ENCODE measurements at regions not wholly inside any gene's neighbourhood (a gene's known extent, or its start where the extent isn't known, plus 50 kb on each side); places are given as distances from the start of the nearest gene placed in this dataset.
"Not testable (repeated sequence)": the region's sequence is repeated elsewhere in the genome, so short reads cannot be mapped to it uniquely, and the experiment has no call there.

DNA sequence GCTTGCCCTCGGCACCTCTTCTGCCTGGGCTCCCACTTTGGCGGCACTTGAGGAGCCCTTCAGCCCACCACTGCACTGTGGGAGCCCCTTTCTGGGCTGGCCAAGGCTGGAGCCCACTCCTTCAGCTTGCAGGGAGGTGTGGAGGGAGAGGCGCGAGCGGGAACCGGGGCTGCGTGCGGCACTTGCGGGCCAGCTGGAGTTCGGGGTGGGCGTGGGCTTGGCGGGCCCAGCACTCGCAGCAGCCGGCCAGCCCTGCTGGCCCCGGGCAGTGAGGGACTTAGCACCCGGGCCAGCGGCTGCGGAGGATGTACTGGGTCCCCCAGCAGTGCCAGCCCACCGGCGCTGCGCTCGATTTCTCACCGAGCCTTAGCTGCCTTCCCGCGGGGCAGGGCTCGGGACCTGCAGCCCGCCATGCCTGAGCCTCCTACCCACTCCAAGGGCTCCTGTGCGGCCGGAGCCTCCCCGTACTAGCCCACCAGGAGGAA lies 699.1 kb downstream of the C12orf50 start:
- not testable (repeated sequence) for DNase-seq (ENCODE audit: low spot score)

DNA sequence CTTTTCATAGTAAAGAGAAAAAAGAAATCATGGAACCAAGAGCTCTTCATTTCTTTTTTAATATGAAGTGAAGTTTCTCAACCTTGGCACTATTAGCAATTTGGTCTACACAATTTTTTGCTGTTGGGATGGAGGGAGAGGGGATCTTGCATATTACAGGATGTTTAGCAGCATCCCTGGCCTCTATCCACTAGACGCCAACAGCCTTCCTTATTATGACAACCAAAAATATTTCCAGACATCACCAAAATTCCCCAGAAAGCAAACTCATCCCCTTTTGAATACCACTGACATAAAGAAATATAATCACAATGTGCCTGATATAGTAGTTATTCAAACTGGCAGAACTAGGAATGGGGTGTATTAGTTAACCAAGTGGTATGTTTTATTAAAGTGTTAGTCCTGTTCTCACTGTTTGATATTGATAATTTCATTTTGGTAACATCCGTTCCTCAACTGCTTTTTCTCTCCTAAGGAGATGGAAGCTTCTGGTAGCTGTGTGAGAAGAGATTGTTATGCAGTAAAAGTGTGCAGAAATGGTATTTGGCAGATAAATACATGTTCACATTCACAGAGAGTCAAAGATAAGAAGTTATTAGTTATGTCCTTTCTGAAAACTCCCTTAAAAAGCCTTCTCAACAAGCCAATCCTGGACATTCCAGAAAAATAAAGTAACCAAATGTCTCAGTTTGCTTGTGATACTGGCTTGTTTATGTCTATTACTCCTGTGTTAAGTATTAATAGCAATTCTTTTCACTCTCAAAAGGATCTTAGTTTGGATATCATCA lies 699.9 kb downstream of the C12orf50 start:
- no peak for DNase-seq (ENCODE audit: low spot score)

GRCh38 chr12:87323369-87323768 lies 705.8 kb downstream of the C12orf50 start:
- DNase-seq (ENCODE audit: low spot score): no peak

DNA sequence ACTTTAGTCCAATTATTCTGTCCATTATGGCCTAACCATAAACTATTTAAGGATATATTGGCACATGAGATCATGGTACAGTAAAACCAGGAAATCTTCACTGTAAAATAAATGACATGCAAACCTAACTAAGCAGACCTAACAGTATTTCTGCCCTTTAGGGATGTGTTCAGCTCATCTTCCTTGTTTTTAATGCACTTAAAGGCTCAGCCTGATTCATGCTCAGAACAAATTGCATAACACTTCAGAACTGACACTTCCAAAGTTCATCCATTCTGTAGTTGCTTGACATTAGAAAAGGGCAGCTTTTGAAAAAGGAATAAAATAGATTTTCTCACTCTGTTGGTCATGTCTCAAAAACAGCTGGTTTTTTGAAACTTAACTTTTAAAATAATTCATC lies 708.5 kb downstream of the C12orf50 start:
- no peak for DNase-seq (ENCODE audit: low spot score)

GRCh38 chr12:87317302-87317701 lies 711.9 kb downstream of the C12orf50 start:
- no peak for DNase-seq (ENCODE audit: low spot score)

- no peak for DNase-seq (ENCODE audit: low spot score)
Observed at GRCh38 chr12:87311206-87311605, 718.0 kb downstream of the C12orf50 start.

- no peak for DNase-seq (ENCODE audit: low spot score)
Observed at GRCh38 chr12:87310126-87310525, 719.1 kb downstream of the C12orf50 start.

- no peak for DNase-seq (ENCODE audit: low spot score)
Observed at GRCh38 chr12:87305481-87305880, 723.7 kb downstream of the C12orf50 start.

- no peak for DNase-seq (ENCODE audit: low spot score)
Observed at GRCh38 chr12:87304406-87304805, 724.8 kb downstream of the C12orf50 start.

- DNase-seq (ENCODE audit: low spot score): no peak
Observed at GRCh38 chr12:87303396-87304012, 725.7 kb downstream of the C12orf50 start.

DNA sequence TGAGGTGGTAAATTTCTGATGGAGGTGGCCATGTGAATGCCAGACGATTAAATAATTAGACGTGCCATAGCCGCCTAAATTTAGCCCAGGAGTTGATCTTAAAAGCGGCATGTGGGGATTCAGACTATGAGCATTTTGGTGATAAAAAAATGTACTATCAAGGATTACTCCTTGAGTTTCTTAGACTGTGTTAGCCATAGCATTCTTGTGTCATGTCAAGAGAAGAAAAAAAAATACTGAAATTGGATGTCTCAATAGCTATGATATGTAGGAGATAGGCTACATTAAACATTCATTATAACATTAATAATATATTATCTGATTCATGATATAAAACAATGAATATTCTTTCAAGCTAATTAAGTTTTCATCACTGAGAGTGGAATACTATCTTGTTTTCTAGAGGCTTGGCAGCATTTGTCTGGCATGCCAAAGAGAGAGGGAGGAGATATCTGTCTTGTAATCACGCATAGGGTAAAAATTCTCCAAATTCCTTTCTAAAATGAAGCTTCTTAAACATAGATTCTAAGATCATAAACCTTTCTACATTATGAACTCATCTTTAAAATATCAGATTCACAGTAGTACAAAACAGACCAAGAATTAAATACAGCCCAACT lies 727.0 kb downstream of the C12orf50 start:
- no peak for DNase-seq (ENCODE audit: low spot score)

DNA sequence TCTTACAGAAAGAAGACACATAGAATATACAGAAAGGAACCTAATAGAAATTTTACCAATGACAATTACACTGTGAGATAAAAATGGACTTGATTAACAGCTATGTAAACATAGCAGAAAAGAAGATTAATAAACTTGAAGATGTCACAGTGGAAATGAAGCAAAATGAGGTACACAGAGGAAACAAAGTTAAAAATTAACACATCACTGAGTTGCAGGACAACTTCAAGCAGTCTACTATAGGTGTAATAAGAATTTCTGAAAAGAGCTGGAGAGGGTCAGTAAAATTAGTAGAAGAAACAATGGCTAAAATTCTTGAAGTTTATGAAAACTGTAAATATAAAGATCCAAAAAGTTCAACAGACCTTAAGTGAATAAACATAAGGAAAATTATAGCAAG lies 738.7 kb downstream of the C12orf50 start:
- no peak for DNase-seq (ENCODE audit: low spot score)

DNA sequence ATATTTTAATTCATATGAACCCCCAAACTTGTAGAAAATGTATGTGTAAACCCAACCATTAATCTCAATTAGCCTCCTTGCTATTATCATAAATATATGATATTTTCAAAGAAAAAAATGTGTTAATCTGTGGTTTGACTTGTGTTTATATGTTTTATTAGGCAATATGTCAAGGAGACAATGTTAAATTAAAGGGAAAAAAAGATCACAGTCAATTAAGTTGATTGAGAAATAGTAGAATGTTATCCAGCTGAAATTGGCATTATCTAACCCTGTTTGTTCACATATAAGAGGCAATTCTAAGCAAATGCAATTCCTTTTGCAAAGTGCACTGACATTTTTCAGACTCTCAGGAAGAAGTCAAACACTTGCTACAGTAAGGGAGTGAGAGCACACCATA lies 745.3 kb downstream of the C12orf50 start:
- no peak for DNase-seq (ENCODE audit: low spot score)

- DNase-seq (ENCODE audit: low spot score): no peak
Observed at GRCh38 chr12:87283111-87283510, 746.1 kb downstream of the C12orf50 start.

DNA sequence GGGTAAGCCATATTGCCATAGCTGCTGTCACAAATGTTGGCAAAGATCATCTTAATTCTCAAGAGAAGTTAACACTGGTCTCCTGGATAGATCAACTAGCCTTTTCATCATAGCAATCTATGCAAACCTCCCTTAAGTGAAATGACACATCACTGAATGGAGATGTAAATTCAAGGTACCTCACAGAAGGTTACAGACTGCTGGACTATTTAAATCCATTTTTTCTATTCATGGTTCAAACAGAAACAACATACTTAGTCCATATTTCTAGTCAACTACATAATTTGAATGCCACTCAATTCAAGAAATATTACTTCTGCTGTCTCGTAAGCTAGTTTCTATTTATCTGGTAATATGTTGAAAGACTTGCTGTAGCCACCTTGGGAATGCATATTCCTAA lies 748.3 kb downstream of the C12orf50 start:
- DNase-seq (ENCODE audit: low spot score): no peak

DNA sequence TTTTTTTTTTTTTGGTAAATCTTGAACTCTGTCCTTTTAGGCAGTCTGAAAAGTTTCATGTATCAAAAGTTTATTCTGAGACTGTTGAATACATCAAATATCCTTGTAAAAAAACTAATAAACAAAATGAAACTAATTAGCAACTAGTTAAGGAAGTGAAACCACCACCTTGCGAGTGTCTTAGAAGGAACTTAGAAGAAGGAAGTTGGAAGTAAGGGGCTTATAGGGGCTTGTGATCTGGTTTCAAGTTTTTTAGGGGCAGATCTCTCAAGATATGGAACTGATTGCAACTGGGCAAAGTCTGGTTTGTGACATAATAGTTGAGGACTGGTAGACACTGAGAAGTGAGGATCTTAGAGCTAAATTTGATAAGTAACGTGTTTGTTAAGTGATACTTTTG lies 748.8 kb downstream of the C12orf50 start:
- no peak for DNase-seq (ENCODE audit: low spot score)

DNA sequence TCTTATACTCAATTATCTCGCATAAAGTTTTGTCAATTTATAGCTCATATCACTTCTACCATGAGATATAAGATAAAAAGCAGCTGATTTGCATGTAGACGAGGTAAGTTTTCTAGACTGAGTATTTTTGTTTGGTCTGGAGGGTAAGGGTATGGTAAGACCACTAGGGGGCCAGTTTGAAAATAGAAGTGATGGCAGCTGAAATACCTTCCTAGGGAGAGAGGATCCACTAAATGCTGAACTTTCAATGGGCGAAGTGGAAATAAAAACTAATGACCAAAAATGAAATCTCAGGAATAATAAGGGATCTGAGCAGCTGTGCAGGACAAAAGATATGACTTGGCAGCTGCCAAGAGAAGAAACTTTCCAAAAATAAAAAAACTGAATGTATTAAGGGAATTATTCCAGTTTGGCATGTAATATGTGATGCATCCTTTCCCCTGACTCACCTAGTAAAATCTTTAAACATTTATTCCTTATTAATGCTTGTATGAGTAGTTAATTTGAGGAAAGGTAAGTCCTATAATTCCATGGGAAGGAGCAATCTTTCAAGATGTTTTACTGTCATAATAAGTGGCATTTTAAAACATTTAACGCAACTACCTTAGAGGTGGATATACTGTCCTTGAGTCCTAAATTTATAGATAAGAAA lies 754.5 kb downstream of the C12orf50 start:
- peak; percentile 28 for DNase-seq (ENCODE audit: low spot score)

DNA sequence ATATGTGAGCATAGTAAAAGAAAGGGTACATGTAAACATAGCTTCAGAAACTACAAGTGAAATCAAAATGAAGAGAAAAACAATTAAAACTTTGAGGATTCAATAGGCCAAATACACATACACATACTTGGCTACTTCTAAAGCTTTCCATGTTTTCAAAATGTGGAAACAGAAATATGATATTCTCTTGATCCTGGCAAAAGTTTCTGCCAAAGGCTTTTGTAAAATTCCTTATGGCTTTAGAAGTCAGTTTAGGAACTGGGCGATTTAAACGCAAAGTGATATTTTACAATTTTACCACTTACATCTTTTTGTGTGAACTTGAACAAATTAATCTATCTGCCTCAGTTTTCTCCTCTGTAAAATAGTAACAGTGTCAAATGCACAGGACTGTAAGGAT lies 756.4 kb downstream of the C12orf50 start:
- DNase-seq (ENCODE audit: low spot score): no peak

GRCh38 chr12:87270919-87271318 lies 758.3 kb downstream of the C12orf50 start:
- no peak for DNase-seq (ENCODE audit: low spot score)

GRCh38 chr12:87266305-87266704 lies 762.9 kb downstream of the C12orf50 start:
- peak; percentile 1 for DNase-seq (ENCODE audit: low spot score)

DNA sequence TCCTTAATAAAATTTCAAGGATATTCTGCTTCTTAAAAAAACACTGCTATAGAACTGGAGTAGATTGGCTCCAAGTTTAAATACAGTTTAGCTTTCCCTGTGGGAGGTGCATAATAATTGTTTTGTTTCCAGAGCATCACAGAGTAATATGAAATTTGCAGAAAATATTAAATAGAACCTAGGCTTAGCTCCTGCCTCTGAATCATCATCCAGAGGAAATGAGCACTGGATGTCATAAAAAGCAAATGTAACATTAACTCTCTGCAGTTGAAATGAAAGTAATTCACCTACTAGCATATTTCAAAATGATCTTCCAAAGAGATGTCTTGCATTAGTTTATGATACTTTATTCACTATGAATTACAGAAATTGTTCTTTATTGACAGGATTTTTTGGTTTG lies 769.8 kb downstream of the C12orf50 start:
- DNase-seq (ENCODE audit: low spot score): no peak

GRCh38 chr12:87254381-87255030 lies 774.7 kb downstream of the C12orf50 start:
- no peak for DNase-seq (ENCODE audit: low spot score)

Data from SW480 (cell line).